H9 (cell line): ENCODE measurements at regions not wholly inside any gene's neighbourhood (a gene's known extent, or its start where the extent isn't known, plus 50 kb on each side); places are given as distances from the start of the nearest gene placed in this dataset.
A peak's percentile ranks its signal among the peaks of the same experiment; 100 is the strongest.

Source experiments
- DNase-seq: peaks from one replicate; pipeline ENCODE4 v3.0.0-alpha.2; 2017
- H2AFZ ChIP-seq: one replicate; pipeline ENCODE4 v1.6.1; 2013; ENCODE audit warnings: mild to moderate bottlenecking, low read length, control low read depth, moderate library complexity
- H2AK5ac ChIP-seq: 2 replicates; pipeline ENCODE4 v1.6.1; 2013; ENCODE audit warnings: low read length, control low read depth, mixed read lengths; ENCODE audit not compliant: insufficient read length
- H2BK120ac ChIP-seq: one replicate; pipeline ENCODE4 v1.6.1; 2013; ENCODE audit warnings: low read depth, mild to moderate bottlenecking, low read length, control low read depth, inconsistent platforms; ENCODE audit not compliant: poor library complexity, severe bottlenecking
- H2BK12ac ChIP-seq: 2 replicates; pipeline ENCODE4 v1.6.1; 2013; ENCODE audit warnings: low read length, control low read depth, mixed read lengths, low read depth; ENCODE audit not compliant: insufficient read length
- H2BK15ac ChIP-seq: 2 replicates; pipeline ENCODE4 v1.6.1; 2013; ENCODE audit warnings: low read depth, low read length, control low read depth
- H2BK20ac ChIP-seq: one replicate; pipeline ENCODE4 v1.6.1; 2013; ENCODE audit warnings: low read depth, mild to moderate bottlenecking, low read length, control low read depth, inconsistent platforms; ENCODE audit not compliant: poor library complexity, severe bottlenecking
- H2BK5ac ChIP-seq: 2 replicates; pipeline ENCODE4 v1.6.1; 2013; ENCODE audit warnings: low read length, control low read depth, mixed read lengths; ENCODE audit not compliant: insufficient read length
- H3K14ac ChIP-seq: 2 replicates; pipeline ENCODE4 v1.6.1; 2013; ENCODE audit warnings: low read length, control low read depth; ENCODE audit not compliant: insufficient read depth
- H3K18ac ChIP-seq: 2 replicates; pipeline ENCODE4 v1.6.1; 2013; ENCODE audit warnings: low read depth, mild to moderate bottlenecking, mixed read lengths, low read length, control low read depth; ENCODE audit not compliant: insufficient read length
- H3K23ac ChIP-seq: 2 replicates; pipeline ENCODE4 v1.6.1; 2013; ENCODE audit warnings: low read length, control low read depth, mixed read lengths, low read depth; ENCODE audit not compliant: insufficient read length
- H3K23me2 ChIP-seq: 2 replicates; pipeline ENCODE4 v1.6.1; 2013; ENCODE audit warnings: low read depth, mild to moderate bottlenecking, mixed read lengths, low read length, control low read depth; ENCODE audit not compliant: insufficient read length, poor library complexity, severe bottlenecking
- H3K27ac ChIP-seq: 2 replicates; pipeline ENCODE4 v1.5.1; 2013; ENCODE audit warnings: low read length, control low read depth, mixed read lengths, low read depth; ENCODE audit not compliant: insufficient read length
- H3K27me3 ChIP-seq: 2 replicates; pipeline ENCODE4 v1.6.1; 2013; ENCODE audit warnings: low read length, control low read depth, inconsistent platforms; ENCODE audit not compliant: insufficient read depth
- H3K4ac ChIP-seq: 2 replicates; pipeline ENCODE4 v1.6.1; 2013; ENCODE audit warnings: low read depth, mild to moderate bottlenecking, control low read depth, inconsistent platforms, low read length, moderate library complexity
- H3K4me1 ChIP-seq: 2 replicates; pipeline ENCODE4 v1.6.1; 2013; ENCODE audit warnings: low read length, control low read depth, inconsistent platforms; ENCODE audit not compliant: insufficient read depth
- H3K4me2 ChIP-seq: 2 replicates; pipeline ENCODE4 v1.6.1; 2013; ENCODE audit warnings: low read length, control low read depth, mixed read lengths; ENCODE audit not compliant: insufficient read length, insufficient read depth
- H3K56ac ChIP-seq: 2 replicates; pipeline ENCODE4 v1.6.1; 2013; ENCODE audit warnings: low read depth, mild to moderate bottlenecking, mixed read lengths, low read length, control low read depth; ENCODE audit not compliant: insufficient read length
- H3K79me1 ChIP-seq: 2 replicates; pipeline ENCODE4 v1.6.1; 2013; ENCODE audit warnings: low read depth, mild to moderate bottlenecking, moderate library complexity, low read length, control low read depth, inconsistent platforms; ENCODE audit not compliant: insufficient read depth, poor library complexity, severe bottlenecking
- H3K79me2 ChIP-seq: 2 replicates; pipeline ENCODE4 v1.6.1; 2013; ENCODE audit warnings: low read length, control low read depth, inconsistent platforms; ENCODE audit not compliant: insufficient read depth
- H3K9ac ChIP-seq: 2 replicates; pipeline ENCODE4 v1.6.1; 2013; ENCODE audit warnings: low read length, control low read depth, mixed read lengths; ENCODE audit not compliant: insufficient read length; ENCODE audit errors: extremely low read depth
- H3K9me3 ChIP-seq: one replicate; pipeline ENCODE4 v1.6.1; 2013; ENCODE audit warnings: low read depth, low read length, inconsistent platforms; ENCODE audit not compliant: control insufficient read depth
- H3T11ph ChIP-seq: one replicate; pipeline ENCODE4 v1.6.1; 2013; ENCODE audit warnings: mild to moderate bottlenecking, low read length, control low read depth, inconsistent platforms
- H4K20me1 ChIP-seq: one replicate; pipeline ENCODE4 v1.6.1; 2013; ENCODE audit not compliant: control insufficient read depth, insufficient read length, insufficient read depth
- H4K5ac ChIP-seq: 2 replicates; pipeline ENCODE4 v1.6.1; 2013; ENCODE audit warnings: low read depth, mild to moderate bottlenecking, mixed read lengths, low read length, control low read depth; ENCODE audit not compliant: insufficient read length
- H4K8ac ChIP-seq: replicated peaks from 2 replicates; pipeline ENCODE4 v1.6.1; 2013; ENCODE audit warnings: low read length, control low read depth, mixed read lengths, low read depth; ENCODE audit not compliant: insufficient read length
- H4K91ac ChIP-seq: 2 replicates; pipeline ENCODE4 v1.6.1; 2013; ENCODE audit warnings: low read depth, mild to moderate bottlenecking, moderate library complexity, mixed read lengths, low read length, control low read depth; ENCODE audit not compliant: insufficient read length
- H3K27ac Mint-ChIP-seq, 3 experiments: 2 replicates in 2 of 3; 3 replicates in 1 of 3; pipeline ENCODE4 v1.8.0; 2020 to 2021; ENCODE audit warnings: mixed read lengths in 3 of 3, mild to moderate bottlenecking in 1 of 3, moderate library complexity in 1 of 3
- H3K27me3 Mint-ChIP-seq: 2 replicates; pipeline ENCODE4 v1.8.0; 2021; ENCODE audit warnings: low read depth, mild to moderate bottlenecking, moderate library complexity, mixed read lengths
- H3K36me3 Mint-ChIP-seq, 3 experiments: 2 replicates in 2 of 3; 3 replicates in 1 of 3; pipeline ENCODE4 v1.8.0; 2020 to 2021; ENCODE audit warnings: low read depth in 3 of 3, mixed read lengths in 3 of 3; ENCODE audit not compliant: insufficient read depth in 1 of 3
- H3K4me1 Mint-ChIP-seq, 2 experiments: 2 replicates each; pipeline ENCODE4 v1.8.0; 2020; ENCODE audit warnings: mixed read lengths in 2 of 2
- H3K4me3 Mint-ChIP-seq, 2 experiments: 2 replicates in 1 of 2; 3 replicates in 1 of 2; pipeline ENCODE4 v1.8.0; 2020 to 2021; ENCODE audit warnings: mild to moderate bottlenecking in 2 of 2, mixed read lengths in 2 of 2, moderate library complexity in 1 of 2
- H3K9me3 Mint-ChIP-seq, 2 experiments: 2 replicates in 1 of 2; 3 replicates in 1 of 2; pipeline ENCODE4 v1.8.0; 2020; ENCODE audit warnings: mild to moderate bottlenecking in 2 of 2, mixed read lengths in 2 of 2, moderate library complexity in 1 of 2
- CTCF ChIP-seq: fragments of 200-600 bp; sonication (generic); conservative IDR thresholded peaks from 3 replicates; pipeline ENCODE4 v1.8.0; 2021; ENCODE audit warnings: antibody characterized with exemption, mild to moderate bottlenecking
- WGBS: extraction: QIAGEN DNeasy Blood & Tissue Kit; methylation state at CpG from one replicate; pipeline ENCODE4 v1.1.7; 2013; ENCODE audit warnings: missing lambda C conversion rate, low lambda C conversion rate, mixed read lengths; ENCODE audit not compliant: insufficient read length; ENCODE audit errors: extremely low coverage; 5-methylcytosine and 5-hydroxymethylcytosine counted together

GRCh38 chr22:49350441-49351121 lies 477.1 kb downstream of the BRD1 start:
- no peak for TF ChIP-seq CTCF
- Histone ChIP-seq H3K79me2 (no peaks in the 10 kb centered on the region), H2BK20ac (no peak overlapping the region), H2AFZ (no peak overlapping the region), H3K23me2 (no peaks in the 10 kb centered on the region), H3K4ac (no peak overlapping the region), H2BK120ac (no peak overlapping the region), H3K27ac (no peak overlapping the region), H2BK15ac (no peak overlapping the region), H3K9me3 (no peaks in the 10 kb centered on the region), H2BK5ac (no peak overlapping the region), H3K4me2 (no peak overlapping the region), H3K23ac (no peak overlapping the region), H3K18ac (no peak overlapping the region), H2AK5ac (no peak overlapping the region), H3K4me1 (no peaks in the 10 kb centered on the region), H3K56ac (no peak overlapping the region), H3T11ph (no peak overlapping the region), H4K91ac (no peak overlapping the region), H4K8ac (no peak overlapping the region), H4K5ac (no peak overlapping the region), H3K9ac (no peak overlapping the region), H3K14ac (no peak overlapping the region; the same call in 1 of the 2 replicates), H4K20me1 (no peaks in the 10 kb centered on the region), H2BK12ac (no peak overlapping the region), H3K27me3 (no peaks in the 10 kb centered on the region), H3K79me1 (no peaks in the 10 kb centered on the region)
- WGBS = no CpG with 5 or more reads among the region's 18 CpGs
- DNase-seq = peak; percentile 14
- H3K36me3 Mint-ChIP-seq = no peaks in the 10 kb centered on the region; a peak in 1 of 7 replicates
- no peak overlapping the region for H3K27ac Mint-ChIP-seq
- peak overlapping the region in 1 of 2 experiments; percentile 21; a peak in 1 of 5 replicates for H3K4me3 Mint-ChIP-seq
- H3K27me3 Mint-ChIP-seq = peaks cover 7% of the 10 kb centered on the region
- H3K9me3 Mint-ChIP-seq = peaks cover 0 to 3% of the 10 kb centered on the region in 2 experiments; a peak in 1 of 5 replicates
- peaks cover 6 to 9% of the 10 kb centered on the region in 2 experiments; a peak in 3 of 4 replicates for H3K4me1 Mint-ChIP-seq
